Tibial nerve (tissue), 4 donors: ENCODE measurements at regions not wholly inside any gene's neighbourhood (a gene's known extent, or its start where the extent isn't known, plus 50 kb on each side); places are given as distances from the start of the nearest gene placed in this dataset.

Experiments used
- CTCF ChIP-seq, 5 experiments: fragments of 200-600 bp in 3 of 5; fragments of 450-650 bp in 2 of 5; sonication (generic) in 3 of 5; IDR thresholded peaks; one replicate each; pipeline ENCODE4 v1.5.1; 2016 to 2019; ENCODE audit warnings: antibody characterized with exemption in 5 of 5, mild to moderate bottlenecking in 3 of 5, moderate library complexity in 2 of 5
- EP300 ChIP-seq, 2 donors: sonication (generic); formaldehyde crosslinking; IDR thresholded peaks; one replicate each; pipeline ENCODE4 v1.6.1; 2017; ENCODE audit warnings: antibody characterized with exemption in 2 of 2, mild to moderate bottlenecking in 1 of 2
- POLR2A ChIP-seq, 2 donors: fragments of 450-650 bp; IDR thresholded peaks; one replicate each; pipeline ENCODE4 v1.6.1; 2017; ENCODE audit warnings: antibody characterized with exemption in 2 of 2, mild to moderate bottlenecking in 2 of 2, moderate library complexity in 2 of 2

GRCh38 chr18:65021021-65021420, 729.8 kb upstream of the CDH7 start:
- no peak for TF ChIP-seq CTCF (IDR thresholded peaks at IDR 0.05)
- no peak for TF ChIP-seq POLR2A (IDR thresholded peaks at IDR 0.05)
- no peak for TF ChIP-seq EP300 (IDR thresholded peaks at IDR 0.05)
